Vagina (tissue), 2 donors: ENCODE measurements at regions not wholly inside any gene's neighbourhood (a gene's known extent, or its start where the extent isn't known, plus 50 kb on each side); places are given as distances from the start of the nearest gene placed in this dataset.

Source experiments
- DNase-seq, 2 donors: peaks; one replicate each; pipeline ENCODE4 v3.0.0-alpha.2; 2017; ENCODE audit errors: extremely low spot score in 2 of 2
- H3K27ac ChIP-seq: fragments of 200-600 bp; sonication (generic); one replicate; pipeline ENCODE4 v1.5.1; 2019
- H3K27me3 ChIP-seq: fragments of 200-600 bp; sonication (generic); one replicate; pipeline ENCODE4 v1.5.1; 2019
- H3K36me3 ChIP-seq, 2 donors: fragments of 200-600 bp; sonication (generic); one replicate each; pipeline ENCODE4 v1.5.1; 2017 to 2019
- H3K4me1 ChIP-seq: fragments of 200-600 bp; sonication (generic); one replicate; pipeline ENCODE4 v1.5.1; 2019
- H3K4me3 ChIP-seq, 2 donors: fragments of 200-600 bp; sonication (generic); 1 replicate in 1 of 2; 2 replicates in 1 of 2; pipeline ENCODE4 v1.5.1; 2016 to 2019
- H3K9me3 ChIP-seq: fragments of 200-600 bp; sonication (generic); one replicate; pipeline ENCODE4 v1.5.1; 2019
- POLR2A ChIP-seq, 2 donors: fragments of 450-650 bp; IDR thresholded peaks; one replicate each; pipeline ENCODE4 v1.6.1; 2017; ENCODE audit warnings: antibody characterized with exemption in 2 of 2, mild to moderate bottlenecking in 2 of 2, moderate library complexity in 2 of 2
- POLR2AphosphoS5 ChIP-seq, 2 donors: sonication (generic); formaldehyde crosslinking; IDR thresholded peaks; one replicate each; pipeline ENCODE4 v1.9.0; 2017; ENCODE audit warnings: antibody characterized with exemption in 2 of 2, mild to moderate bottlenecking in 2 of 2, low read depth in 1 of 2; ENCODE audit not compliant: insufficient read depth in 1 of 2
- intact Hi-C: fragments of 100-400 bp; cut with DNase I; formaldehyde crosslinking; loops from one replicate; pipeline ENCODE4 v1.15.1; 2023
- TF ChIP-seq, protein P1 (sequence below), 3 experiments: fragments of 450-650 bp in 2 of 3; fragments of 200-600 bp in 1 of 3; sonication (generic) in 1 of 3; IDR thresholded peaks; one replicate each; pipeline ENCODE4 v1.5.1; 2017 to 2019; ENCODE audit warnings: antibody characterized with exemption in 3 of 3, mild to moderate bottlenecking in 2 of 3, moderate library complexity in 2 of 3

DNA sequence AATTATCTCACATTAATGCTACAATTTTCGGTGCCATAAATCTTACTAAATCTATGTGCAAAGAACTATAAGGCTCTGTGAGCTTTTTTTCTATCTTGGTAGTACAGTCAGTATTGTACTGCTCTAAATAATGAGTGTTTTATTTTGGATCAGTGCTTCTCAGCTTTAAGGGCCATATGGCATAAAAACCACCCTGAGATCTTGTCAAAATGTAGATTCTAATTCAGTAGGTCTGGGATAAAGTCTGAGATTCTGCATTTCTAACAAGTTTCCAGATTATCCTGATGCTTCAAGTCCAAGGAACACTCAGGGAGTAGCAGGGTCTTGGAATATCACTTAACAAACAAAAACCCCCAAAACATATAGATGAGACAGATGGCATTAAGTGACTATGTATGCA lies 486.5 kb downstream of the GRXCR1 start:
- Histone ChIP-seq H3K36me3 (no peaks in the 10 kb centered on the region), H3K4me3 (no peak overlapping the region), H3K27ac (no peak overlapping the region), H3K9me3 (no peaks in the 10 kb centered on the region), H3K27me3 (no peaks in the 10 kb centered on the region), H3K4me1 (no peaks in the 10 kb centered on the region)
- intact Hi-C loops, result no loop called here
- no peak for DNase-seq
- TF ChIP-seq POLR2AphosphoS5 (IDR thresholded peaks at IDR 0.05; ENCODE audit: insufficient read depth in 1 of 2, low read depth in 1 of 2) (no peak), POLR2A (IDR thresholded peaks at IDR 0.05) (no peak)
- TF ChIP-seq, protein P1, sequence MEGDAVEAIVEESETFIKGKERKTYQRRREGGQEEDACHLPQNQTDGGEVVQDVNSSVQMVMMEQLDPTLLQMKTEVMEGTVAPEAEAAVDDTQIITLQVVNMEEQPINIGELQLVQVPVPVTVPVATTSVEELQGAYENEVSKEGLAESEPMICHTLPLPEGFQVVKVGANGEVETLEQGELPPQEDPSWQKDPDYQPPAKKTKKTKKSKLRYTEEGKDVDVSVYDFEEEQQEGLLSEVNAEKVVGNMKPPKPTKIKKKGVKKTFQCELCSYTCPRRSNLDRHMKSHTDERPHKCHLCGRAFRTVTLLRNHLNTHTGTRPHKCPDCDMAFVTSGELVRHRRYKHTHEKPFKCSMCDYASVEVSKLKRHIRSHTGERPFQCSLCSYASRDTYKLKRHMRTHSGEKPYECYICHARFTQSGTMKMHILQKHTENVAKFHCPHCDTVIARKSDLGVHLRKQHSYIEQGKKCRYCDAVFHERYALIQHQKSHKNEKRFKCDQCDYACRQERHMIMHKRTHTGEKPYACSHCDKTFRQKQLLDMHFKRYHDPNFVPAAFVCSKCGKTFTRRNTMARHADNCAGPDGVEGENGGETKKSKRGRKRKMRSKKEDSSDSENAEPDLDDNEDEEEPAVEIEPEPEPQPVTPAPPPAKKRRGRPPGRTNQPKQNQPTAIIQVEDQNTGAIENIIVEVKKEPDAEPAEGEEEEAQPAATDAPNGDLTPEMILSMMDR (IDR thresholded peaks at IDR 0.05), result no peak

DNA sequence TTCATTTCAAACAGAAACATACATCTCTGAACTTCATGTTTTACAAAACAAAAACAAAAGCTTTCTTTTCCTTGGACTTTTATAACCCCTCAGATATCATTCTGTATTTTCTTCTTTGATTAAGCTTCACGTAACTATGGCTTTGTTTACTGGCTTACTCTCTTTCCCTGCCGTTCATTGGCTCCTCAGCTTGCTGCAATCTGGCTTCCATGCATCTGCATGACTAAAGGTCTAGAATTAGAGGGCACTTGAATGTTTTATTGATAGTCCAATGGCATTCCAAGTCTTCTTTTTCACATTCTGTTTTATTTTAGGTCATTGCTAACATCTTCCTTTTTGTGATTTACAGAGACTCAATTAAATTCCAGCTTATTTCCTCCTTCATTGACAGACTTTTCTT lies 487.6 kb downstream of the GRXCR1 start:
- intact Hi-C loops, result no loop called here
- TF ChIP-seq POLR2A (IDR thresholded peaks at IDR 0.05), result no peak
- no peak for TF ChIP-seq POLR2AphosphoS5 (IDR thresholded peaks at IDR 0.05; ENCODE audit: insufficient read depth in 1 of 2, low read depth in 1 of 2)
- TF ChIP-seq, protein P1 (IDR thresholded peaks at IDR 0.05), result no peak
- H3K4me1 ChIP-seq, result no peaks in the 10 kb centered on the region
- no peaks in the 10 kb centered on the region for H3K36me3 ChIP-seq
- H3K9me3 ChIP-seq, result no peaks in the 10 kb centered on the region
- no peak overlapping the region for H3K4me3 ChIP-seq
- H3K27ac ChIP-seq, result no peak overlapping the region
- H3K27me3 ChIP-seq, result no peaks in the 10 kb centered on the region
- DNase-seq, result no peak

DNA sequence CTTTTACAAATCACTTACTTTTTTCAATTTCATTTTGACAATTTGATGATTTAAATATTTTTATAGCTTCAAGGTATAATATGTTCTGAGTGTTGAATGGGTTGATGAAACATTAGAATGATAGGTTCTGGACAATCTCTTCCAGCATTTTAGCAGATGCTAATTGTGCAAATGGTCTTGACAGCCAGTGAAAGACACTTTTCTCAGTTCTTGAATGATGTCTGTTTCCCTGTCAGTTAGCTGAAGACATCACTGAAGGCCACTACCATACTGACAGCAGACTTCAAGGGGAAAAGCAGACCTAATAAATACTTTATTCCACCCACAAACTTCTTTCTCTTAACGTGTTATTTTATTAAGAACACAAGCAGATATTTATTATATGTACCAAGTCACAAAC lies 498.6 kb downstream of the GRXCR1 start:
- TF ChIP-seq, protein P1 (IDR thresholded peaks at IDR 0.05), result no peak
- TF ChIP-seq POLR2A (IDR thresholded peaks at IDR 0.05), result no peak
- TF ChIP-seq POLR2AphosphoS5 (IDR thresholded peaks at IDR 0.05; ENCODE audit: insufficient read depth in 1 of 2, low read depth in 1 of 2), result no peak

DNA sequence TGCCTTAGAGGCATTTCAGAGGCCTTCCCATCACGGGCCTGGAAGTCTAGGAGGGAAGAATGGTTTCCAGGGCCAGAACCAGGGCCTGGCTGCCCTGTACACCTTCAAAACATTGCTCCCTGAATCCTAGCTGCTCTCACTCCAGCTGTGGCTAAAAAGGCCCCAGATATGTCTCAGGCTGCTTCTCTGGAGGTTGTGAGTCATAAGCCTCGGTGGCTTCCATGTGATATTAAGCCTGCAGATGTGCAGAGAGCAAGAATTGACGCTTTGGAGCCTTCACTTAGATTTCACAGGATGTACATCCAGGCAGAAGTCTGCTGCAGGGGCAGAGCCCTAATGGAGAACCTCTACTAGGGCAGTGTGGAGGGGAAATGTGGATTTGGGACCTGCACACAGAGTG lies 502.5 kb downstream of the GRXCR1 start:
- H3K4me3 ChIP-seq, result no peak overlapping the region
- H3K9me3 ChIP-seq, result no peaks in the 10 kb centered on the region
- H3K36me3 ChIP-seq, result no peaks in the 10 kb centered on the region
- no peaks in the 10 kb centered on the region for H3K4me1 ChIP-seq
- no peaks in the 10 kb centered on the region for H3K27me3 ChIP-seq
- intact Hi-C loops, result no loop called here
- DNase-seq, result no peak
- TF ChIP-seq, protein P1 (IDR thresholded peaks at IDR 0.05), result no peak
- TF ChIP-seq POLR2A (IDR thresholded peaks at IDR 0.05) (no peak), POLR2AphosphoS5 (IDR thresholded peaks at IDR 0.05; ENCODE audit: insufficient read depth in 1 of 2, low read depth in 1 of 2) (no peak)
- no peak overlapping the region for H3K27ac ChIP-seq

More for the DNA sequence above, 498.6 kb downstream of the GRXCR1 start:
- no peaks in the 10 kb centered on the region for H3K4me1 ChIP-seq
- DNase-seq, result no peak
- H3K36me3 ChIP-seq, result no peaks in the 10 kb centered on the region
- H3K27ac ChIP-seq, result no peak overlapping the region
- H3K9me3 ChIP-seq, result no peaks in the 10 kb centered on the region
- H3K4me3 ChIP-seq, result no peak overlapping the region
- intact Hi-C loops, result no loop called here
- no peaks in the 10 kb centered on the region for H3K27me3 ChIP-seq

DNA sequence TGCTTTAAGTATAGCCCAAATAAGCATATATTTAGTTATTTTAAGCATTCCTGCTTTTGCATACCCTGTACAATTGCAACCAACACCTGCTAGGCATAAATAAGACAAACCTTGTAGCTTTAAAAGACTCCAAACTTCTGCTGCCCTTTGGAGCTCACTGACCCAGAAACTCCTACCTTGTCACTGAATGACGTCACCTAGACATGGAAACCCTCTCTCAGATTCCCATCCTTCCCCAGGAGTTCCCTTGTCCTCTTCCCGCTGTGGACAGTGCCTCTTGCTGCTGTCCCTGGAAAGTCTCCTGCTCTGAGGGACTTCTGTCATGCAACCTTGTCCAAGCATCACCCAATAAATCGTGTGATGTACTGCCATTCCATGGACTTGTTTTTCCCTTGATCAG lies 507.2 kb downstream of the GRXCR1 start:
- intact Hi-C loops, result no loop called here
- DNase-seq, result no peak
- Histone ChIP-seq H3K27ac (no peak overlapping the region), H3K36me3 (no peaks in the 10 kb centered on the region), H3K4me3 (no peak overlapping the region), H3K27me3 (no peaks in the 10 kb centered on the region), H3K4me1 (no peaks in the 10 kb centered on the region), H3K9me3 (no peaks in the 10 kb centered on the region)
- TF ChIP-seq POLR2AphosphoS5 (IDR thresholded peaks at IDR 0.05; ENCODE audit: insufficient read depth in 1 of 2, low read depth in 1 of 2) (no peak), POLR2A (IDR thresholded peaks at IDR 0.05) (no peak)
- TF ChIP-seq, protein P1 (IDR thresholded peaks at IDR 0.05), result no peak
